SU-DHL-6 (cell line): ENCODE measurements at regions not wholly inside any gene's neighbourhood (a gene's known extent, or its start where the extent isn't known, plus 50 kb on each side); places are given as distances from the start of the nearest gene placed in this dataset.
"Not testable (repeated sequence)": the region's sequence is repeated elsewhere in the genome, so short reads cannot be mapped to it uniquely, and the experiment has no call there.

Source experiments
- CTCF ChIP-seq: fragments of 200-600 bp; sonication (generic); IDR thresholded peaks from one replicate; pipeline ENCODE4 v1.5.1; 2017; ENCODE audit warnings: antibody characterized with exemption, mild to moderate bottlenecking, low read length, moderate library complexity; ENCODE audit not compliant: insufficient read depth, poor library complexity, severe bottlenecking
- EZH2phosphoT487 ChIP-seq: fragments of 200-600 bp; sonication (generic), shearing (Covaris generic); conservative IDR thresholded peaks from 2 replicates; pipeline ENCODE4 v1.6.1; 2018; ENCODE audit warnings: mild to moderate bottlenecking, antibody characterized with exemption, low read length, moderate library complexity, mixed read lengths

DNA sequence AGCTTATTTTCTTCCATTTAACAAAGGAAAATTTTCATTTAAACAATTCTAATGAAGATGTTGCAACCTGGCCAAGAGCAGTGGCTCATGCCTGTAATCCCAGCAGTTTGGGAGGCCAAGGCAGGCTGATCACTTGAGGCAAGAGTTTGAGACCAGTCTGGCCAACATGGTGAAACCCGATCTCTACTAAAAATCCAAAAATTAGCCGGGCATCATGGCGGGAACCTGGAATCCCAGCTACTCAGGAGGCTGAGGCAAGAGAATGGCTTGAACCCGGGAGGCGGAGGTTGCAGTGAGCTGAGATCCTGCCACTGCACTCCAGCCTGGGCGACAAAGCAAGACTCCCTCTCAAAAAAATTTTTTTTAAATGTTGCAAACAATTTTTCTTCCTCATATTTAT is 4748.8 kb upstream of the OR11H1 start:
- TF ChIP-seq CTCF, EZH2phosphoT487: not testable (repeated sequence)
